GM19463 (cell line): ENCODE measurements at regions not wholly inside any gene's neighbourhood (a gene's known extent, or its start where the extent isn't known, plus 50 kb on each side); places are given as distances from the start of the nearest gene placed in this dataset.

Experiments used
- ATAC-seq: cut with Tn5 transposase; IDR thresholded peaks from one replicate; pipeline ENCODE4 v1.9.1; 2021; ENCODE audit warnings: mild to moderate bottlenecking, moderate library complexity; ENCODE audit not compliant: unreplicated experiment

DNA sequence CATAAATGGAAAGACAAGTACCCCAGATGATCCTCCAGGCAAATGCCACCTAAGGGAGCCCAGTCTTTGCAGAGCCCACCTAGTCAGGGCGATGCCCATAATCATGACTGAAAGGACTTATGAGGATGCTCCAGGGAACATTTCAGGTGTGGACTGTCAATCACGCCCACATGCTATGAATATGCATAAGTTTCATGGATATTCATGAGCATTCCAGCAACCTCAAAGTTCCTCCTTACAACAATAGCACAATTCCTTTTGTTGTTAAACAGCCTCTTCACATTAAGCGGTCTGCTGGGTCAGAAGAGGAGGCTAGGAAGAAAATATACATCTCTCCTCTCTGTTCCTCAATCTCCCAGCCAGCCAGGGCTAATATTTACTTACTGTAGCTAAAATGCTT is 161.6 kb downstream of the C5orf15 start:
- ATAC-seq: no peak

DNA sequence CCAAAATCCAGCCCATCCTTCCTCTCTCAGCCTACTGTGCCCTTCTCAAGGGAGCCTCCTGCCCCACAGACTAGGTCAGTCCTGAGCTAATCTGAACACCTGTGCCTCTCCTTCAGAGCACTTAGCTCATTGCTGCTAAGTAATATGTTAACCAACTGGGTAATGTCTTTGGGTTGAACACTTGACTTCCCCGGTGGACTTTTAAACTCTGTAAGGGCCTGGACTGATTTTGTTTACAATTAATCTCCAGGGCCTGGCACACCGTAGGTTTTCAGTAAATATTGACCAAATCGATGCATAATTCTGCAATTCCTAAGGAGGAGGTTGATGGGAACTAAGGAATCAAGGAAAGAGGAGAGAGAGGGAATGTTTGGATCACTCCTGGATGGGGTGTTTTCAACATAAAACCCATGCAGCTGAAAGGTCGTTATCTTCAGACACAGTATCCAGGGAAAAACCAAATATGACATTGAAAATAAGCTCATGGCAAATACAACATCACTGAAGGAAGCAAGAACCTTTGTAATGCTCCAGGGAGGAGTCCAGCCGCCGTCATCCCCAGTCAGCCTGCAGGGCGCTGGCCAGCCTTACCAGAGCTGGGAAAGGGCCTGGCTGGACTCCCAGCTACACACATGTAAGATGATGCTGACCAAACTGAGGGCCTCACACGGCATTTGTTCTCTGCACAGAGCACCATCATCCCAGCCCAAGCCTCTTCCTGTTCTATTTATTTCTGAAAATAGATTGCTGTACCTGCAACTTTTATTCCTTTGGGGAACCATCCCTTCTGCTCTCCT is 166.3 kb downstream of the C5orf15 start:
- ATAC-seq: no peak

DNA sequence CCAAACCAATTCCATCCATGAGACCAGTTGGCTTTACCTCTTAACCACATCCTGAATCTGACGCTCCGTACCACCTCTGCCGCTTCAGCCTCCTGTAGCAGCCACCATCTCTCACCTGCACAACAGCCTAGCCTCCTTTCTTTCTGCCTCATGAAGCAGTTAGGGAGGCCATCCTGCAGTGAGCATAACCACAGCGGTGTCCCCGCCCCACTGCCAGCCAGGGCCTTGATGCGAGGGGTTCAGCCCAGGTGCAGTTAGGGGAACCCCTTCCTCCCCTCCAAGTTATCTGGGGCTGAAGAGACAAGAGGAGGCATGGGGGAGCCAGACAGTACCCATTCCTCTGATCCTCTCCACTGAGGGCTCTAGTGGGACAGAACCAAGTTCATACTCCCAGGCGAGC is 167.0 kb downstream of the C5orf15 start:
- ATAC-seq: no peak

DNA sequence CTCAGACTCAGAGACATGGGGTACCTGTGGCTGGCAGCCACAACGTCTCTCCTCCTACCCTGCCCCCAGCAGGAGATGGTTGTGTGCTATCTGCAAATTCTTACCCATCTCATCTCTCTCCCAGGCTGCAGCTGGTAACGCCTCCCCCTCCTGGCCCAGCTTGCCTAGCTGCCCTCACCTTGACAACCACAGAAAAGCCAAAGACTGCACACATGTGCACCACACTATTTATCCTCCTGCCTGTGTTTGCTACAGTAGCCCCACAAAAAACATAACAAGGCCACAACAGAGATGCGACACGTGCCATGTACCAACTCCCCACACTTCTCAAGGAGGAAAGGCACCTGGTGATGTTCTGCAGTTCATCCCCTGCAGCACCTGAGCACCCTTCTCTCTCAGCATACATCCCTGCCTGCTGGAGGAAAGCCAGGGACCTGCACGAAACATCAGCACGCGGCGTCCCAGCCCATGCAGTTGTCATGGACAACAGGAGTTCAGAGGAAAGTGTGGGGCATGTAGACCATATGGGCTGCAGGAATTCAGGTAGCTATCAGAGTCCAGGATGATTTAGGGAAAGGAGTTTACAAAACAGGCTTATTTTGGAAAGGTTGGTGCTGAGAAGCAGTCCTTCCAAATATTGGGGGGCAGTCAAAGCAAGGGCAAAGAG is 168.7 kb downstream of the C5orf15 start:
- ATAC-seq: no peak

DNA sequence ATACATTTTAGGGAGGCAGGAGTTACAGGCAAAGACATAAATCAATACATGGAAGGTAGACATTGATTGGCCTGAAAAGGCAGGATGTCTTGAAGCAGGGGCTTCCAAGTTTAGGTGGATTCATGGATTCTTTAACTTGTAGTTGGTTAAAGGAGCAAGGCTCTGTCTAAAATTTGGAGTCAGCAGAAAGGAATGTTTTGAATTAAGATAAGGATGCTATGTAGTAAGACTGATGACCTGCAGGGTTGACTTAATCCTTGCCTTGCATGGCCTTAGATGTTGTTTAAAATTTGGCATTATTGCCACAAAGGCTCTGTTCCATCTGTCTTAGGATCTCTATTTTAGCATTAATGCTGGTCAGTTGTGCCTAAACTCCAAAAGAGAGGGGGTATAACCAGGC is 171.3 kb downstream of the C5orf15 start:
- ATAC-seq: no peak

DNA sequence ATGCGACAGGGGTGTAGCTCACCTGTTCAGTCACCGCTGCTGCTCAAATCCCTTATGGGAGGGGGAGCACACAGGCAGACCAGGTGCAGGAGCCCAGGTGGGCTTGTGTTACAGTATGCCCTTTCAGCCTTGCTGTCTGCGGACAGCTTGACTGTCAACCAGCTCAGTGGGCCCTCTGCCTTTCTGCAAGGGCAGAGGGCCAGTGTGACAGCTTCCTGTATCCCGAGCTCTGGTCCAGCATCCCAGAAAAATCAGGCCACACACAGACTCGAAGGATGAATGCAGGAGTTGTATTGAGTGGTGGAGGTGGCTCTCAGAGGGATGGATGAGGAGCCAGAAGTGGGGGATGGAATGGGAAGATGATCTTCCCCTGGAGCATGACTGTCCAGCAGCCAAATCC is 172.2 kb downstream of the C5orf15 start:
- ATAC-seq: no peak

DNA sequence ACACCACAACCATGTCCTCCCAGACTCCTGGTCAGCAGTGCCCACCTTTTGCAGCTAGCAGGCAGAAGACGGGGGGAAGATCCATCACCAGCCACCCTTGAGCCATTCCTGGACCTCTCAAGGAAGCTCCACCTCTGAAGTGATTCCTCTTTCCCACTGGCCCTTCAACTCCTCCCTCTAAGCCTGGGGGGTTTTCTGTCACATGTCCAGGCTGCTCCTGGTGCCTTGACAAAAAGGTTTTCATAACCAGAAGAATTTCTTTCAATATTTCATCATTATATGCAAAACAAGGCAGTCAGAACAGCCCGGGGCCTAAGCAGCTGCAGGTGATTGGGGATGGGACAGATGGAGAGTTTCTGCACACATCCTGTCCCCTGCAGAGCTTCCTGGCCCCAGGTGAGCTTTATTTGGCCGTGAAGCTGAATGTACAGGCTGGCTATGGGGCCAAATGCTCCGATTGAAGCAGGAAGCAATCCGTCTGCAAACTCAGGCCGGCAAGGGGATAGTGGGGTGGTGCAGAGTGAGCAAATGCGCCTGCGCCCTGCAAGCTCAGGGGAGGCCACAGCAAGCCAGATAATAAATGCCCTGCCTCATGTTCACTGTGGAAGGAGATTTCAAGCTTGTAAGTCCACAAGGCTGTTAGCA is 173.5 kb downstream of the C5orf15 start:
- ATAC-seq: no peak

DNA sequence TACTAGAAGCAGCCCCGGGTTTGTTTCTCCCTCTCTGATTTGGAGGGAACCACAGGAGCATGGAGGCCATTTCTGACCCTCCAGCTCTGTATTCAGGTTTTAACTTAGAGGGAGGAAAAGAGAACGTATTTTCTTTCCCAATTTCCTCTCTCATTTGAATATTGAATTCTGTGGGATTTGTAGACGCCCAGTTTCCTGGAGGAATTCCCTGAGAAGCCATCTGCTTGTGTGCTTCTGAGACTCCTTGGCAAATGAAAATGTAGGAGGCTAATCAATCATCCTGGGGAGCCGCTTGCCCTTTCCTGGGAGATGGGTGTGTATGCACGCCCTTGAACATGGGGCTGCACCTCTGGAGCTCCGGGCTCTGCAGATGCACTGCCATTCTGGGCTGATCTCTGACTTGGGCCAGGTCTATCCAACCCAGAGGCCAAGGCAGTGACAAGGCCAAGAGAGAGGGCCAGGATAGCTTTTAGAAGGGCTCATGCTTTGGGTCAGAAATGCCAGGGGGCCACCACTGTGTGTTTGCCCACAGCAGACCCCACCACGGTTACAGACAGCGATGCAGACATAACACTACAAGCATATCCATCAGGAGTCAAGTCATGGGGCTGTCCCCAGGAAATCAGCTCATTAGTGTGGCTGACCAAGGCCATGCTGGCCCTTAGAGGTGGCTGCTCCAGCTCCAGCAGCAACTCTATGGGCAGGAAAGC is 174.5 kb downstream of the C5orf15 start:
- no peak for ATAC-seq

DNA sequence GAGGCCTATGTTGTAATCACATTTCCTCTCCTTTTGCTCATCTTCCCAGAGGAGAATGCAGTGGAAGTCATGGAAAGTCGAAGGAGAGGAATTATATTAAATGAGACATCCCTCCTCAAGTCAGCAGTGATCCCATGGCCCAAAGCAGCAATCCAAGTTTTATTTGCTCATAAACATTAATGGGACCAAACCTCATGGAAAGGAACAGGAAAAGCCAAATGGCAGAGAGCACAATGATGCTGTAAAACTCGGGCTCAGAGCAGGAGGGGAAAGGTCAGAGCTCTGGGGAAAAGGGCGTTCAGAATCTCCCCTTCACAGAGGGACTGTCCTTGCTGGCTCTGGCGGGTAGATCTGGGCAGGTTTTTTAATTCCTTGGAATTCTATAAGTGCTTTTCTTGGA is 175.8 kb downstream of the C5orf15 start:
- ATAC-seq: no peak

DNA sequence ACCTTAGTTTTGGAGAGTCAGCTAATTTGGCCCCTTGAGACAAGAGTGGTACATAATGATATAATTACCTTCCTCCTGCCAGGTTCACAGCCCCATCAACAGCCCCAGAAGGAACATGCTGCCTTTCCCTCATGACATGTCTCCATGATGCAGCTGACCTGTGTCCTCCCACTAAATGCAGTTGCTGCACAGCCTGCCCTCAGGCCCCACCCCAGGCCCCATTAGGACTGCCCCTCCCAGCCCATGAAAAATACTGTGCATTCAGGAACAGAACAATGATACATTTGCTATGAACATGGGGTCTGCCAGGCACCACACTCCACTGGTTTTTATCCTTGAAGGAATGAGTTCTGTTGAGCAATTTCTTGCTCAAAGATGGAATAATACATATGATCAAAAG is 176.4 kb downstream of the C5orf15 start:
- ATAC-seq: no peak

DNA sequence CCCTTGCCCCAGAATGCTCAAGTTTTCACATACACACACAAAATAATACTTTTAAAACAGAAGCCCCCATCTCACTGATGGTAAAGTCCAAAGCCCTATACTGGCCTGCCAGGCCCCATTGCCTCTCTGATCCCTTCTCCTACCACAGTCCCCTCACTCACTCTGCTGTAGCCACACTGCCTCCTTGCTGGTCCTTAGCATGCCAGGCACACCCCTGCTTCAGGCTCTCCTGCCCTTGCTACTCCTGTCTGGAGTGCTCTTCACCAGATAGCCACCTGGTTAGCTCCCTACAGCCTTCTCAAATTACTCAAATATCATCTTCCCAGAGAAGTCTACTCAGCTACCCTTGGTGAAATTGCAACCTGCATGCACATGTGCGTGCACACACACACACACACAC is 177.5 kb downstream of the C5orf15 start:
- ATAC-seq: no peak

DNA sequence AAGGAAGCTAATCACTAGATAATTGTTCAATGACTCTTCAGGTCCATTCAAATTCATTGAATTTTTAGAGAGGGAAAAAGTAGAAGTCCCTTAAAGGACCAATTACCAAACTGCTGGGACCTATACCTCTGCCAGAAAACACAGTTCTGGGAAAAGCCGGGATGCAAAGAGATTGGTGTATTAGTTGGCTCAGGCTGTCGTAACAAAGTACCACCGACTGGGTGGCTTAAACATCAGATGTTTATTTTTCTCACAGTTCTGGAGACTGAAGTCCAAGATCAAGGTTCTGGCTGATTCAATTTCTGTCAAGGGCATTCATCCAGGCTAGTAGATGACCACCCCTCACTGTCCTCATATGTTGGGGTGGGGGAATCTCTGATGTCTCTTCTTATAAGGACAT is 177.1 kb upstream of the FSTL4 start:
- ATAC-seq: no peak

DNA sequence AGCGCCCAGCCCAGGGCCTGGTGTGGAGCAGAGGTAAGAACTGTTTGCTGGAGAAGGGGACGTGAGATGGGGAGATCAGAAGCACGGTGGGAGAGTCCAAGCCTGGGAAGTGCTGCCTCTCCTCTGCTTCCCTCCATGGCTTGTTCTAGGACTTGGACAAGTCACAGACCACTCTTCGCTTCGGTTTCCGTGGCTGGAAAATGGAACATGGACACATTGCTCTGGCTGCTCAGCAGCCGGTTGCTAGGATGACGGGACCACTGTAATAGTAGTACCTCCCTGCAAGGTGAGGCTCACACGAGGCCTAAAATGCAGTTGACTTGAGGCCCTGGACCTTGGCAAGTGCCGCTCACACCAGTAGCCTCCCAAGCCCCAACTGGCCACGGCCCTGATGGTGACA is 175.8 kb upstream of the FSTL4 start:
- no peak for ATAC-seq

DNA sequence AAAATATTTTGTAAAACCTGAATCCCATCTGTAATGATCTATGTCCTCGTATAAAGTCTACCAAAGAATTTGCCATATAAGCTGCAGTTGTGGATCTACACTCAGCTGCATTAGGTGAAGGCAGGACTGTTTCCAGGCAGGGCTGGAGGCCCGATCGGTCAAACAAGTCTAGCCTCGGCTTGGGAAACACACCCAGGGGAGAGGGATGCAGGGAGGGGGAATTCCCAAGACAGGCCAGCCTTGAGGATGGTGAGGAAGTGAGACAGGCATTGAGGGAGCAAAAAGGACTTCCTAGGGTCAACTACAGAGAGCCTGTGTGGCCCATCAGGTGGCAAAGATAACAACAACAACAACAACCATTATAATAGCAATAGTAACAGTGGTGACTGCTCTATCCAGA is 174.1 kb upstream of the FSTL4 start:
- ATAC-seq: no peak

DNA sequence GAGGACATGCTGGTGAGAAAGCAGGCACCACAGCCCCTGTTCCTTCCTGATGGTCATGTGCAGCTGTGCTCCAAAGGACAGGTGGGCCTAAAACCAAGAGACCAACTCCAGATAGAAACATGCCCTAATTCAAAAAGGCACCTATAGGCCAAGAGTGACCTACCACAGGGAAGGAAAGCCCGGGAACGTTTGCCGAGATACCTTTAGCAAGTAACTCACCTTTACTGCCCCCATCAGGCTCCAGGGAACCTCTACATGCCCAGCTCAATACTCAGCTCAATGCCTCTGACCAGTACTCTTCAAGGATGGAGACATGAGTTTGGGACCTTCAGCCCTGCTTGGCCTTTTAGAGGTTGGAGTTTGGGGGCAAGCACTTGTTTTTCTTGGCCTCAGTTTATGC is 172.8 kb upstream of the FSTL4 start:
- ATAC-seq: no peak

DNA sequence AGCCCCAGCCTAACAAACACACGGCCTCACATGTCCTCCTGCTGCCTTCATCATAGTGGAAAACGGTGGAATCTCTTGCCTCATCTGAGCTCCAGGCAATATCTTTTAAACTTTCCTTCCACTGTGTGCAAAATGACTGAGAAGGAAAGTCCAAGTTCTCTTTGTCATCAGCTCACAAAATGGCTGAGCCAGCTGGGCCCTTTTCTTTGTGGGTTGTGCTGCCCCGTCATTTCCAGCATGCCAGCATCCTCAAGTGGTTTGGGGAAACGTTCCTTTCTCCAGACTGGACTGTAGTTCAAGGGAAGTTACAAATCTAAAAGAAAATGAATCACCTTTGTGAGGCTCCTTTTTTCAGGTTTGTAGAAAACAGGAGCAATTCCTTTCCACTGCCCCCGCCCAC is 171.1 kb upstream of the FSTL4 start:
- no peak for ATAC-seq

DNA sequence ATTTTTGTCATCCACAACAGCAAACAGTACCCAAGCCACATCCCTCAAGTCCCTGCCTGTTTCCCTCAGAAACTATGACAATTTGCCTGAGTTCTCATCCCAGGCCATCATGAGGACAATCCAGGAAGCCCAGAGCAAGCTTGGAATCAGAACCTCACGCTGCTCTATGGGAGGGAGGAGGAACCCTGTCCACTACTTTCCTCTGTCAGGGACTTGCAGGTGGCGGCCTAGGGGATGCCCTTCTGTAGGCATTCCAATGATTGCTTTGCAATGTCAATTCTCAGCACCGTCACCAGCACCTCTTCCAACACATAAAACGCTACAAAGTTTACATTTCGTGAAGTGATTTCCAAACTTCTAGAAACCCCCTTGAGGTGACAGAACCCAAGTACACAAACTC is 170.4 kb upstream of the FSTL4 start:
- no peak for ATAC-seq

DNA sequence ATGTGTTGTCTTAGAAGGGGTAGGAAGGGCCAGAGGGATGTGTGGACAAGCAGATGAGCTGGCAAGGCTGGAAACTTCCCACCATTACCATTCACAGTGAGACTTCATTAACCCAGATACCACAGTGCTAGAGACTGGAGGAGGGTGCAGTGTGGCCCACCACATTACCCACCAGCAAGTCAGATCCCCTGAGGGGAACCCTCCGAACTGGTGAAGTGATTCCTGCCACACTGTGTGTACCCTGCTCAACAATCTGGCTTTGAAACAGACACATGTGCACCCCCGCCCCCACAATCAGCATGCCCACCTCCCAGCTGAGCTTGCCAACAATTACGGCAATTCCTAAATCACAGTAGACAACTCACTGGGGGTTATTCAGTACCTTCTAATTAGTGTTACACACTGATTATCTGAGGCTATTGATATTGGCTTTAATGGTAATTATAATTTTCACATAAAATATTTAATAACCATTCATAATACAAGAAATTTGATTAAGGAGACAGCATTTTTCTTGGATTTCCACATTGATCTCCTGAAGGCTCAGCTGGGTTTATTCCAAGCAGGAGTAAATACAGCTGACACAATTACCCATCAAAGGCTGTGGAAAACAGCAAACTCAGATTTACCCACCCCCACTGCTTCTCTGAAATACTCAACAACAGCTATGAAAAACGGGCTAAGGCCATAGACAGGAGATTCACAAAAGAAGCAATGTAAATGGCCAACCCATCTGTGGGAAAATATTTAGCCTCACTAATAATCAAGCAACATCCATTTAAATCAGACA is 169.3 kb upstream of the FSTL4 start:
- ATAC-seq: no peak

DNA sequence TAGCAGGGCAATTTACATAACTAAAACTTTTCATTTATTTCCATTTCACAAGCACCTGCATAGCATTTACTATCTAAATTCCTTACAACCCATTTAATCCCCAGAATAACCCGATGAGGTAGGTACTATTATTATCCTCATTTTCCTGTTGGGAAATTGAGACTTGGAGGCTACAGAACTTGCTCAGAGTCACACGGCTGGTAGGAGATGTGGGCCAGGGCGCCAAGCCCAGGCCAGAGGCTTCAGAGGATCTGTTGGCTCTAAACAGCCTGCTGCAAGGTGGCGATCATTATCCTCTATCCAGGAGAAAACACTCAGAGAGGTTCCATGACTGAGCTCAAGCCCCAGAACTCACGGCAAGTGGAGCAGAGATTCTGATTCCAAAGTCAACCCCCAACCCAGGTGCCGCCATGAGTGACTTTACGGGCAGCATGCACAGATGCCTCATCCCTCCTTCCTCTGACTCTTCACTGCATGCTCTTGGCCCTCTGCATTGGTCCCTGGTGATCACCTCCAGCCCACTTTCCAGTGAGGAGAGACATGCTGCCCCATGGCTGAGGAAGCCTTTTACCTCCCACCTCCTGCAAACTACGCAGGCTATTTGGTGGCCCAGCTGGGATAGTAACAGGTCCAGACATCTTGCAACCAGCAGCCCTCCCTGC is 168.4 kb upstream of the FSTL4 start:
- no peak for ATAC-seq

DNA sequence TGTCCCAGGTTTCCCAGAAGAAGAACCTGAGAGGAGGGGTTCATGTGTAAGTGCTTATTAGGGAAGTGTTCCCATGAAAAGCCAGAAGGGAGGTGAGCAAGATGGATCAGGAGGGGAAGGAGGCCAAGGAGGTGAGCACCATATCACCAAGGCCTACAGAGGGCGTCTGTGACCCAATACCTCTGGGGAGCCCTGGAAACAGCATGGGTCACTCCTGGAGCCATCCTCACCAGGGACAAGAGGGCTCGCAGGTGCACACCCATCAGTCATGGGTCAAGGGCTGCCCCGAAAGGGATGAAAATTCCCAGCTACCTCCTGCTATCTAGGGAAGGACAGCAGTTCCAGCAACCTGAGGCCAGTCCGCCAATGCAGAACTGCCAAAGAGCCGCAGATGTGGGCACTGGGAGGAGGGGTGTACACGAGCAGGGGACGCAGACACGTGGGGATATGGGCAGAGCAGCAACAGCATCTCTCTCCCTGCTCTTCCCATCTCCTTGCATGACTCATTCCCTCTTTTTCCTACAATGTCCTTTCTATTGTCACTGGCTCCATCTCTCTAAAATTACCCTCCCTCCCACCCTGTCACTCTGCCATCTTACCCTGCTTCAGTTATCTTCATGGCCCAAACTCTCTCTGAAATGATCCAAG is 167.6 kb upstream of the FSTL4 start:
- no peak for ATAC-seq
